H9 (cell line): ENCODE measurements at regions not wholly inside any gene's neighbourhood (a gene's known extent, or its start where the extent isn't known, plus 50 kb on each side); places are given as distances from the start of the nearest gene placed in this dataset.

ENCODE experiments used
- DNase-seq: peaks from one replicate; pipeline ENCODE4 v3.0.0-alpha.2; 2017
- H2AFZ ChIP-seq: one replicate; pipeline ENCODE4 v1.6.1; 2013; ENCODE audit warnings: mild to moderate bottlenecking, low read length, control low read depth, moderate library complexity
- H2AK5ac ChIP-seq: 2 replicates; pipeline ENCODE4 v1.6.1; 2013; ENCODE audit warnings: low read length, control low read depth, mixed read lengths; ENCODE audit not compliant: insufficient read length
- H2BK120ac ChIP-seq: one replicate; pipeline ENCODE4 v1.6.1; 2013; ENCODE audit warnings: low read depth, mild to moderate bottlenecking, low read length, control low read depth, inconsistent platforms; ENCODE audit not compliant: poor library complexity, severe bottlenecking
- H2BK12ac ChIP-seq: 2 replicates; pipeline ENCODE4 v1.6.1; 2013; ENCODE audit warnings: low read length, control low read depth, mixed read lengths, low read depth; ENCODE audit not compliant: insufficient read length
- H2BK15ac ChIP-seq: 2 replicates; pipeline ENCODE4 v1.6.1; 2013; ENCODE audit warnings: low read depth, low read length, control low read depth
- H2BK20ac ChIP-seq: one replicate; pipeline ENCODE4 v1.6.1; 2013; ENCODE audit warnings: low read depth, mild to moderate bottlenecking, low read length, control low read depth, inconsistent platforms; ENCODE audit not compliant: poor library complexity, severe bottlenecking
- H2BK5ac ChIP-seq: 2 replicates; pipeline ENCODE4 v1.6.1; 2013; ENCODE audit warnings: low read length, control low read depth, mixed read lengths; ENCODE audit not compliant: insufficient read length
- H3K14ac ChIP-seq: 2 replicates; pipeline ENCODE4 v1.6.1; 2013; ENCODE audit warnings: low read length, control low read depth; ENCODE audit not compliant: insufficient read depth
- H3K18ac ChIP-seq: 2 replicates; pipeline ENCODE4 v1.6.1; 2013; ENCODE audit warnings: low read depth, mild to moderate bottlenecking, mixed read lengths, low read length, control low read depth; ENCODE audit not compliant: insufficient read length
- H3K23ac ChIP-seq: 2 replicates; pipeline ENCODE4 v1.6.1; 2013; ENCODE audit warnings: low read length, control low read depth, mixed read lengths, low read depth; ENCODE audit not compliant: insufficient read length
- H3K23me2 ChIP-seq: 2 replicates; pipeline ENCODE4 v1.6.1; 2013; ENCODE audit warnings: low read depth, mild to moderate bottlenecking, mixed read lengths, low read length, control low read depth; ENCODE audit not compliant: insufficient read length, poor library complexity, severe bottlenecking
- H3K27ac ChIP-seq: 2 replicates; pipeline ENCODE4 v1.5.1; 2013; ENCODE audit warnings: low read length, control low read depth, mixed read lengths, low read depth; ENCODE audit not compliant: insufficient read length
- H3K27me3 ChIP-seq: 2 replicates; pipeline ENCODE4 v1.6.1; 2013; ENCODE audit warnings: low read length, control low read depth, inconsistent platforms; ENCODE audit not compliant: insufficient read depth
- H3K4ac ChIP-seq: 2 replicates; pipeline ENCODE4 v1.6.1; 2013; ENCODE audit warnings: low read depth, mild to moderate bottlenecking, control low read depth, inconsistent platforms, low read length, moderate library complexity
- H3K4me1 ChIP-seq: 2 replicates; pipeline ENCODE4 v1.6.1; 2013; ENCODE audit warnings: low read length, control low read depth, inconsistent platforms; ENCODE audit not compliant: insufficient read depth
- H3K4me2 ChIP-seq: 2 replicates; pipeline ENCODE4 v1.6.1; 2013; ENCODE audit warnings: low read length, control low read depth, mixed read lengths; ENCODE audit not compliant: insufficient read length, insufficient read depth
- H3K56ac ChIP-seq: 2 replicates; pipeline ENCODE4 v1.6.1; 2013; ENCODE audit warnings: low read depth, mild to moderate bottlenecking, mixed read lengths, low read length, control low read depth; ENCODE audit not compliant: insufficient read length
- H3K79me1 ChIP-seq: 2 replicates; pipeline ENCODE4 v1.6.1; 2013; ENCODE audit warnings: low read depth, mild to moderate bottlenecking, moderate library complexity, low read length, control low read depth, inconsistent platforms; ENCODE audit not compliant: insufficient read depth, poor library complexity, severe bottlenecking
- H3K79me2 ChIP-seq: 2 replicates; pipeline ENCODE4 v1.6.1; 2013; ENCODE audit warnings: low read length, control low read depth, inconsistent platforms; ENCODE audit not compliant: insufficient read depth
- H3K9ac ChIP-seq: 2 replicates; pipeline ENCODE4 v1.6.1; 2013; ENCODE audit warnings: low read length, control low read depth, mixed read lengths; ENCODE audit not compliant: insufficient read length; ENCODE audit errors: extremely low read depth
- H3K9me3 ChIP-seq: one replicate; pipeline ENCODE4 v1.6.1; 2013; ENCODE audit warnings: low read depth, low read length, inconsistent platforms; ENCODE audit not compliant: control insufficient read depth
- H3T11ph ChIP-seq: one replicate; pipeline ENCODE4 v1.6.1; 2013; ENCODE audit warnings: mild to moderate bottlenecking, low read length, control low read depth, inconsistent platforms
- H4K20me1 ChIP-seq: one replicate; pipeline ENCODE4 v1.6.1; 2013; ENCODE audit not compliant: control insufficient read depth, insufficient read length, insufficient read depth
- H4K5ac ChIP-seq: 2 replicates; pipeline ENCODE4 v1.6.1; 2013; ENCODE audit warnings: low read depth, mild to moderate bottlenecking, mixed read lengths, low read length, control low read depth; ENCODE audit not compliant: insufficient read length
- H4K8ac ChIP-seq: replicated peaks from 2 replicates; pipeline ENCODE4 v1.6.1; 2013; ENCODE audit warnings: low read length, control low read depth, mixed read lengths, low read depth; ENCODE audit not compliant: insufficient read length
- H4K91ac ChIP-seq: 2 replicates; pipeline ENCODE4 v1.6.1; 2013; ENCODE audit warnings: low read depth, mild to moderate bottlenecking, moderate library complexity, mixed read lengths, low read length, control low read depth; ENCODE audit not compliant: insufficient read length
- H3K27ac Mint-ChIP-seq, 3 experiments: 2 replicates in 2 of 3; 3 replicates in 1 of 3; pipeline ENCODE4 v1.8.0; 2020 to 2021; ENCODE audit warnings: mixed read lengths in 3 of 3, mild to moderate bottlenecking in 1 of 3, moderate library complexity in 1 of 3
- H3K27me3 Mint-ChIP-seq: 2 replicates; pipeline ENCODE4 v1.8.0; 2021; ENCODE audit warnings: low read depth, mild to moderate bottlenecking, moderate library complexity, mixed read lengths
- H3K36me3 Mint-ChIP-seq, 3 experiments: 2 replicates in 2 of 3; 3 replicates in 1 of 3; pipeline ENCODE4 v1.8.0; 2020 to 2021; ENCODE audit warnings: low read depth in 3 of 3, mixed read lengths in 3 of 3; ENCODE audit not compliant: insufficient read depth in 1 of 3
- H3K4me1 Mint-ChIP-seq, 2 experiments: 2 replicates each; pipeline ENCODE4 v1.8.0; 2020; ENCODE audit warnings: mixed read lengths in 2 of 2
- H3K4me3 Mint-ChIP-seq, 2 experiments: 2 replicates in 1 of 2; 3 replicates in 1 of 2; pipeline ENCODE4 v1.8.0; 2020 to 2021; ENCODE audit warnings: mild to moderate bottlenecking in 2 of 2, mixed read lengths in 2 of 2, moderate library complexity in 1 of 2
- H3K9me3 Mint-ChIP-seq, 2 experiments: 2 replicates in 1 of 2; 3 replicates in 1 of 2; pipeline ENCODE4 v1.8.0; 2020; ENCODE audit warnings: mild to moderate bottlenecking in 2 of 2, mixed read lengths in 2 of 2, moderate library complexity in 1 of 2
- CTCF ChIP-seq: fragments of 200-600 bp; sonication (generic); conservative IDR thresholded peaks from 3 replicates; pipeline ENCODE4 v1.8.0; 2021; ENCODE audit warnings: antibody characterized with exemption, mild to moderate bottlenecking
- WGBS: extraction: QIAGEN DNeasy Blood & Tissue Kit; methylation state at CpG from one replicate; pipeline ENCODE4 v1.1.7; 2013; ENCODE audit warnings: missing lambda C conversion rate, low lambda C conversion rate, mixed read lengths; ENCODE audit not compliant: insufficient read length; ENCODE audit errors: extremely low coverage; 5-methylcytosine and 5-hydroxymethylcytosine counted together

GRCh38 chr20:50263831-50264230 lies 73.2 kb downstream of the CEBPB start:
- no peak overlapping the region for H3K4me3 Mint-ChIP-seq

More at GRCh38 chr20:50263831-50264230, 73.2 kb downstream of the CEBPB start:
- H4K20me1 ChIP-seq: no peaks in the 10 kb centered on the region
- H3K9ac ChIP-seq: no peak overlapping the region
- H4K8ac ChIP-seq: no peak overlapping the region
- H3K23ac ChIP-seq: no peak overlapping the region
- no peaks in the 10 kb centered on the region for H3K4me1 ChIP-seq
- H3K4ac ChIP-seq: no peak overlapping the region
- H3K79me1 ChIP-seq: no peaks in the 10 kb centered on the region
- Mint-ChIP-seq H3K4me1 (peaks cover 23 to 29% of the 10 kb centered on the region in 2 experiments), H3K27ac (no peak overlapping the region), H3K9me3 (no peaks in the 10 kb centered on the region), H3K36me3 (no peaks in the 10 kb centered on the region), H3K27me3 (no peaks in the 10 kb centered on the region)
- no peak for DNase-seq
- no peak overlapping the region for H2BK5ac ChIP-seq
- no peak overlapping the region for H3K18ac ChIP-seq
- no peak overlapping the region for H3K56ac ChIP-seq
- WGBS: no CpG with 5 or more reads among the region's 3 CpGs
- no peak overlapping the region for H4K91ac ChIP-seq
- no peak overlapping the region for H2BK15ac ChIP-seq
- no peak overlapping the region for H3K27ac ChIP-seq
- H3K23me2 ChIP-seq: no peaks in the 10 kb centered on the region
- H2BK12ac ChIP-seq: no peak overlapping the region
- no peak overlapping the region for H2AK5ac ChIP-seq
- no peak overlapping the region for H2BK120ac ChIP-seq
- no peaks in the 10 kb centered on the region for H3K27me3 ChIP-seq
- no peak overlapping the region for H2AFZ ChIP-seq
- no peaks in the 10 kb centered on the region for H3K9me3 ChIP-seq
- no peaks in the 10 kb centered on the region for H3K79me2 ChIP-seq
- TF ChIP-seq CTCF: no peak
- H3K14ac ChIP-seq: no peak overlapping the region
- H4K5ac ChIP-seq: no peak overlapping the region
- no peak overlapping the region for H2BK20ac ChIP-seq
- H3K4me2 ChIP-seq: no peak overlapping the region
- H3T11ph ChIP-seq: no peak overlapping the region
